ENCODE measurements at regions not wholly inside any gene's neighbourhood (a gene's known extent, or its start where the extent isn't known, plus 50 kb on each side); places are given as distances from the start of the nearest gene placed in this dataset.

GRCh38 chr3:153414982-153415381 is 253.0 kb downstream of the RAP2B start:
- TF ChIP-seq POLR2AphosphoS5 (IDR thresholded peaks at IDR 0.05; ENCODE audit: borderline replicate concordance, low read depth, low read length) (no peak), EZH2 (IDR thresholded peaks at IDR 0.05) (no peak), FOXP2 (optimal IDR thresholded peaks at IDR 0.05; ENCODE audit: control extremely low read depth, extremely low read length, insufficient read depth) (no peak)

Data from SK-N-MC (cell line).